ENCODE measurements at regions not wholly inside any gene's neighbourhood (a gene's known extent, or its start where the extent isn't known, plus 50 kb on each side); places are given as distances from the start of the nearest gene placed in this dataset.

DNA sequence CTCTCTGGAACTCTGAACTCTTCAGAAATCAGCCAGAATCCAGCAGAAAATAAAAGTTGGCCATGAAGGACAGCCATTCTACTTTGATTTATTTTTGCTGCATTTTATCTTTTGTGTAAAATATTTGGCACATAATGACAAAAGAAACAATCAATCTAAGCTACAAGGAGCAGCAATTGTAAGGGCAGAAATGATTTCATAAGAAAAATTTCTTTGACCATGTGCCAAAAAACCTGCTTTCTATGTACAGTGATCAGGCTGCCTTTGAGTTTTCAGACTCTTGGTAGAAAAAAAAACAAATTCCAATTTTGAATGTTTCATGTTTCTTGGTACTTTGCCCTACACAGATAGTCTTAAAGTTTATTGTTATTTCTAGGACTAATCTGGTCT is 69.8 kb upstream of the SLC1A3 start:
- DNase-seq (ENCODE audit: low read depth, low spot score) (no peak), ATAC-seq (no peak), FAIRE-seq (no peak)
- no peak overlapping the region for H3K9ac ChIP-seq (ENCODE audit: control insufficient read depth, insufficient read depth, low read length)
- H3K4me3 ChIP-seq, result no peak overlapping the region
- SMC1A ChIA-PET (ENCODE audit: uncharacterized antibody, unreplicated experiment), result no interaction called here
- no peaks in the 10 kb centered on the region for H3K4me1 ChIP-seq (ENCODE audit: control insufficient read depth, insufficient read depth, low read length)
- no TSS peak for BruUV-seq (replicated peaks)
- no peaks in the 10 kb centered on the region for H3K9me3 ChIP-seq (replicated peaks; ENCODE audit: control insufficient read depth, insufficient read depth, low read length)
- TF ChIP-seq ZNF622 (IDR thresholded peaks at IDR 0.05) (no peak), ZNF207 (IDR thresholded peaks at IDR 0.05; ENCODE audit: borderline replicate concordance) (no peak), RBBP5 (conservative IDR thresholded peaks at IDR 0.05) (no peak), FOXM1 (IDR thresholded peaks at IDR 0.05; ENCODE audit: low read depth, low read length) (no peak)
- TF ChIP-seq, protein P1, sequence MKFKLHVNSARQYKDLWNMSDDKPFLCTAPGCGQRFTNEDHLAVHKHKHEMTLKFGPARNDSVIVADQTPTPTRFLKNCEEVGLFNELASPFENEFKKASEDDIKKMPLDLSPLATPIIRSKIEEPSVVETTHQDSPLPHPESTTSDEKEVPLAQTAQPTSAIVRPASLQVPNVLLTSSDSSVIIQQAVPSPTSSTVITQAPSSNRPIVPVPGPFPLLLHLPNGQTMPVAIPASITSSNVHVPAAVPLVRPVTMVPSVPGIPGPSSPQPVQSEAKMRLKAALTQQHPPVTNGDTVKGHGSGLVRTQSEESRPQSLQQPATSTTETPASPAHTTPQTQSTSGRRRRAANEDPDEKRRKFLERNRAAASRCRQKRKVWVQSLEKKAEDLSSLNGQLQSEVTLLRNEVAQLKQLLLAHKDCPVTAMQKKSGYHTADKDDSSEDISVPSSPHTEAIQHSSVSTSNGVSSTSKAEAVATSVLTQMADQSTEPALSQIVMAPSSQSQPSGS (IDR thresholded peaks at IDR 0.05; ENCODE audit: low read length), result no peak
- H2AFZ ChIP-seq (ENCODE audit: control insufficient read depth, low read depth, low read length), result no peak overlapping the region
- intact Hi-C loops (cut with micrococcal nuclease; ENCODE audit: unreplicated experiment) (loop anchor here (10.0 kb wide), 1 partner anchor 158 kb away; no protein-coding TSS in a partner anchor), in situ Hi-C loops (cut with MboI) (no loop called here)
- no peaks in the 10 kb centered on the region for H3K79me2 ChIP-seq (ENCODE audit: control insufficient read depth, insufficient read depth, low read length)
- no peaks in the 10 kb centered on the region for H3K36me3 ChIP-seq (ENCODE audit: control insufficient read depth in 2 of 2, insufficient read depth in 2 of 2, low read length in 1 of 2)
- POLR2A ChIA-PET, result no interaction called here
- no peaks in the 10 kb centered on the region; a peak in 1 of 4 replicates for H3K27me3 ChIP-seq (replicated peaks in 1 of 2; ENCODE audit: control insufficient read depth in 2 of 2, insufficient read depth in 2 of 2, low read length in 1 of 2)
- H3K27ac ChIP-seq (ENCODE audit: control insufficient read depth, insufficient read depth), result no peak overlapping the region
- no peaks in the 10 kb centered on the region for H4K20me1 ChIP-seq (ENCODE audit: control insufficient read depth, insufficient read depth)
- H3K4me2 ChIP-seq (ENCODE audit: control insufficient read depth, insufficient read depth), result no peak overlapping the region
- CTCF ChIA-PET, result no interaction called here
- RAD21 ChIA-PET (ENCODE audit: unreplicated experiment), result no interaction called here

DNA sequence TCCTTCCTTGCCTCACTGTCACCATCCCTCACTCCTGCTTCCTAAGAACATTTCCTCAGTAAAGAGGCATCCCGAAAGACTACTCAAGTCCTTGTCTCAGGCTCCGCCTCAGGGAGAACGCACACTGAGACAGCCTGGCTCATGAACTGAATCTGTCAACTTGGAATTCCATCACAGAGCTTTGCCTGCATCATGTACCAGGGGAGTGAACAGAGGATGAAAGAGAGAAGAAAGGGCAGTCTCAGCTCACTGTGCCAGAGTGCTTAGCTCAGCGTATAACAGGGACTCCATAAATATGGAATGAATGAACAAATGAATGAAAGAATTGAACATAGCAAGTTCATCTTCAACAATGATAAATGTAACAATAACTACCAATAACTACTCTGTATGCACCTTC is 68.7 kb upstream of the SLC1A3 start:
- H3K4me2 ChIP-seq (ENCODE audit: control insufficient read depth, insufficient read depth), result no peak overlapping the region
- POLR2A ChIA-PET, result no interaction called here
- no peak overlapping the region for H3K4me3 ChIP-seq
- H2AFZ ChIP-seq (ENCODE audit: control insufficient read depth, low read depth, low read length), result no peak overlapping the region
- H3K4me1 ChIP-seq (ENCODE audit: control insufficient read depth, insufficient read depth, low read length), result no peaks in the 10 kb centered on the region
- no peak overlapping the region for H3K9ac ChIP-seq (ENCODE audit: control insufficient read depth, insufficient read depth, low read length)
- SMC1A ChIA-PET (ENCODE audit: uncharacterized antibody, unreplicated experiment), result interaction anchor here (0.7 kb wide), 1 partner anchor 11 kb away, joined by 3 read pairs; no protein-coding TSS in a partner anchor
- CTCF ChIA-PET, result interaction anchor here (0.9 to 1.2 kb wide), 3 partner anchors 31 to 123 kb away, joined by 3 to 4 read pairs (median 3); no protein-coding TSS in a partner anchor
- WGBS (ENCODE audit: insufficient coverage, insufficient replicate concordance, low lambda C conversion rate, missing lambda C conversion rate), result 36% methylated on average over 4 of the region's 4 CpGs
- ATAC-seq, result no peak
- H3K79me2 ChIP-seq (ENCODE audit: control insufficient read depth, insufficient read depth, low read length), result no peaks in the 10 kb centered on the region
- H3K27ac ChIP-seq (ENCODE audit: control insufficient read depth, insufficient read depth), result no peak overlapping the region
- no peak for FAIRE-seq
- in situ Hi-C loops (cut with MboI), result no loop called here
- RAD21 ChIA-PET (ENCODE audit: unreplicated experiment), result no interaction called here
- H3K27me3 ChIP-seq (replicated peaks in 1 of 2; ENCODE audit: control insufficient read depth in 2 of 2, insufficient read depth in 2 of 2, low read length in 1 of 2), result no peaks in the 10 kb centered on the region; a peak in 1 of 4 replicates
- no TSS peak for BruUV-seq (replicated peaks)
- no peaks in the 10 kb centered on the region for H3K36me3 ChIP-seq (ENCODE audit: control insufficient read depth in 2 of 2, insufficient read depth in 2 of 2, low read length in 1 of 2)
- intact Hi-C loops (cut with micrococcal nuclease; ENCODE audit: unreplicated experiment), result loop anchor here (10.0 kb wide), 1 partner anchor 157 kb away; no protein-coding TSS in a partner anchor
- H3K9me3 ChIP-seq (replicated peaks; ENCODE audit: control insufficient read depth, insufficient read depth, low read length), result no peaks in the 10 kb centered on the region
- H4K20me1 ChIP-seq (ENCODE audit: control insufficient read depth, insufficient read depth), result no peaks in the 10 kb centered on the region
- DNase-seq (ENCODE audit: low read depth, low spot score), result no peak
- TF ChIP-seq SMARCA5 (IDR thresholded peaks at IDR 0.05) (no peak), BCL11A (IDR thresholded peaks at IDR 0.05; ENCODE audit: low read depth, low read length) (no peak), KDM1A (IDR thresholded peaks at IDR 0.05; ENCODE audit: borderline replicate concordance) (no peak), POU2F2 (IDR thresholded peaks at IDR 0.05; ENCODE audit: borderline replicate concordance, low read depth, low read length) (no peak)
- TF ChIP-seq, protein P2, sequence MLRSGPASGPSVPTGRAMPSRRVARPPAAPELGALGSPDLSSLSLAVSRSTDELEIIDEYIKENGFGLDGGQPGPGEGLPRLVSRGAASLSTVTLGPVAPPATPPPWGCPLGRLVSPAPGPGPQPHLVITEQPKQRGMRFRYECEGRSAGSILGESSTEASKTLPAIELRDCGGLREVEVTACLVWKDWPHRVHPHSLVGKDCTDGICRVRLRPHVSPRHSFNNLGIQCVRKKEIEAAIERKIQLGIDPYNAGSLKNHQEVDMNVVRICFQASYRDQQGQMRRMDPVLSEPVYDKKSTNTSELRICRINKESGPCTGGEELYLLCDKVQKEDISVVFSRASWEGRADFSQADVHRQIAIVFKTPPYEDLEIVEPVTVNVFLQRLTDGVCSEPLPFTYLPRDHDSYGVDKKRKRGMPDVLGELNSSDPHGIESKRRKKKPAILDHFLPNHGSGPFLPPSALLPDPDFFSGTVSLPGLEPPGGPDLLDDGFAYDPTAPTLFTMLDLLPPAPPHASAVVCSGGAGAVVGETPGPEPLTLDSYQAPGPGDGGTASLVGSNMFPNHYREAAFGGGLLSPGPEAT (IDR thresholded peaks at IDR 0.05; ENCODE audit: low read depth), result no peak
- TF ChIP-seq, protein P3, sequence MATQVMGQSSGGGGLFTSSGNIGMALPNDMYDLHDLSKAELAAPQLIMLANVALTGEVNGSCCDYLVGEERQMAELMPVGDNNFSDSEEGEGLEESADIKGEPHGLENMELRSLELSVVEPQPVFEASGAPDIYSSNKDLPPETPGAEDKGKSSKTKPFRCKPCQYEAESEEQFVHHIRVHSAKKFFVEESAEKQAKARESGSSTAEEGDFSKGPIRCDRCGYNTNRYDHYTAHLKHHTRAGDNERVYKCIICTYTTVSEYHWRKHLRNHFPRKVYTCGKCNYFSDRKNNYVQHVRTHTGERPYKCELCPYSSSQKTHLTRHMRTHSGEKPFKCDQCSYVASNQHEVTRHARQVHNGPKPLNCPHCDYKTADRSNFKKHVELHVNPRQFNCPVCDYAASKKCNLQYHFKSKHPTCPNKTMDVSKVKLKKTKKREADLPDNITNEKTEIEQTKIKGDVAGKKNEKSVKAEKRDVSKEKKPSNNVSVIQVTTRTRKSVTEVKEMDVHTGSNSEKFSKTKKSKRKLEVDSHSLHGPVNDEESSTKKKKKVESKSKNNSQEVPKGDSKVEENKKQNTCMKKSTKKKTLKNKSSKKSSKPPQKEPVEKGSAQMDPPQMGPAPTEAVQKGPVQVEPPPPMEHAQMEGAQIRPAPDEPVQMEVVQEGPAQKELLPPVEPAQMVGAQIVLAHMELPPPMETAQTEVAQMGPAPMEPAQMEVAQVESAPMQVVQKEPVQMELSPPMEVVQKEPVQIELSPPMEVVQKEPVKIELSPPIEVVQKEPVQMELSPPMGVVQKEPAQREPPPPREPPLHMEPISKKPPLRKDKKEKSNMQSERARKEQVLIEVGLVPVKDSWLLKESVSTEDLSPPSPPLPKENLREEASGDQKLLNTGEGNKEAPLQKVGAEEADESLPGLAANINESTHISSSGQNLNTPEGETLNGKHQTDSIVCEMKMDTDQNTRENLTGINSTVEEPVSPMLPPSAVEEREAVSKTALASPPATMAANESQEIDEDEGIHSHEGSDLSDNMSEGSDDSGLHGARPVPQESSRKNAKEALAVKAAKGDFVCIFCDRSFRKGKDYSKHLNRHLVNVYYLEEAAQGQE (IDR thresholded peaks at IDR 0.05; ENCODE audit: low read depth, low read length), result no peak
